ENCODE measurements at regions not wholly inside any gene's neighbourhood (a gene's known extent, or its start where the extent isn't known, plus 50 kb on each side); places are given as distances from the start of the nearest gene placed in this dataset.

- Histone ChIP-seq H3K56ac (replicated peaks; ENCODE audit: insufficient read length, low read depth, low read length) (no peak overlapping the region), H4K8ac (ENCODE audit: extremely low read depth, insufficient read depth, low read length) (no peak overlapping the region), H3K4ac (replicated peaks; ENCODE audit: insufficient read length, low read depth, low read length) (no peak overlapping the region), H2AFZ (ENCODE audit: low read length) (no peak overlapping the region), H3K18ac (ENCODE audit: extremely low read depth, low read length) (no peak overlapping the region), H2BK5ac (ENCODE audit: low read depth, low read length) (no peak overlapping the region), H3K27ac (ENCODE audit: low read depth, low read length) (no peak overlapping the region), H2BK15ac (ENCODE audit: low read length) (peak overlapping the region; percentile 54; the same call in 1 of the 2 replicates), H4K20me1 (replicated peaks in 1 of 2; ENCODE audit: control insufficient read depth in 1 of 2, insufficient read depth in 2 of 2, low read length in 2 of 2) (no peaks in the 10 kb centered on the region), H2AK5ac (ENCODE audit: low read depth, low read length) (no peak overlapping the region), H3K23me2 (ENCODE audit: low read depth, low read length) (no peaks in the 10 kb centered on the region), H3K9ac (replicated peaks in 1 of 4; ENCODE audit: extremely low read depth in 1 of 4, low read depth in 3 of 4, low read length in 3 of 4) (no peak overlapping the region), H3K79me2 (ENCODE audit: control insufficient read depth in 1 of 2, insufficient read depth in 2 of 2, low read length in 2 of 2) (no peaks in the 10 kb centered on the region), H3K14ac (ENCODE audit: insufficient read length) (no peak overlapping the region), H3K23ac (ENCODE audit: insufficient read length) (no peak overlapping the region), H3K4me3 (ENCODE audit: extremely low read depth in 1 of 4, insufficient read depth in 2 of 4, low read depth in 3 of 4, low read length in 4 of 4) (no peak overlapping the region), H2BK12ac (ENCODE audit: low read depth, low read length) (no peak overlapping the region; the same call in 1 of the 2 replicates), H3K27me3 (replicated peaks in 1 of 4; ENCODE audit: control insufficient read depth in 3 of 4, extremely low read depth in 1 of 4, insufficient read depth in 3 of 4, low read length in 3 of 4) (no peaks in the 10 kb centered on the region; a peak in 1 of 7 replicates), H3K79me1 (ENCODE audit: low read depth, low read length) (no peaks in the 10 kb centered on the region), H3K4me1 (replicated peaks in 1 of 4; ENCODE audit: control insufficient read depth in 3 of 4, insufficient read depth in 4 of 4, low read length in 3 of 4) (peaks cover 0 to 4% (median 4%) of the 10 kb centered on the region in 4 experiments; a peak in 4 of 7 replicates), H4K5ac (ENCODE audit: insufficient read length, low read depth, low read length) (no peak overlapping the region), H3K36me3 (ENCODE audit: control insufficient read depth in 2 of 4, insufficient read depth in 4 of 4, low read length in 3 of 4) (no peaks in the 10 kb centered on the region), H3K9me3 (ENCODE audit: insufficient read depth in 2 of 2, low read depth in 1 of 2, low read length in 1 of 2) (no peaks in the 10 kb centered on the region), H4K91ac (replicated peaks; ENCODE audit: insufficient read length, low read length) (no peak overlapping the region), H3K4me2 (ENCODE audit: insufficient read depth in 1 of 2, low read depth in 2 of 2, low read length in 2 of 2) (no peak overlapping the region), H2BK120ac (replicated peaks; ENCODE audit: low read depth, low read length) (no peak overlapping the region), H2BK20ac (ENCODE audit: low read length) (no peak overlapping the region)
- TF ChIP-seq TBP (IDR thresholded peaks at IDR 0.05; ENCODE audit: low read depth, low read length) (no peak), POU5F1 (IDR thresholded peaks at IDR 0.05; ENCODE audit: low read depth, low read length) (no peak), SUZ12 (IDR thresholded peaks at IDR 0.05; ENCODE audit: low read length) (no peak), CEBPB (IDR thresholded peaks at IDR 0.05; ENCODE audit: low read depth, low read length) (no peak), CREB1 (IDR thresholded peaks at IDR 0.05) (no peak), NRF1 (IDR thresholded peaks at IDR 0.05; ENCODE audit: low read depth, low read length) (no peak), RFX5 (IDR thresholded peaks at IDR 0.05; ENCODE audit: borderline replicate concordance, low read depth, low read length) (no peak), EP300 (IDR thresholded peaks at IDR 0.05; ENCODE audit: borderline replicate concordance in 1 of 2, low read depth in 2 of 2, low read length in 2 of 2) (no peak), CBX5 (IDR thresholded peaks at IDR 0.05; ENCODE audit: low read depth, low read length) (no peak), PHF8 (conservative IDR thresholded peaks at IDR 0.05; ENCODE audit: low read depth, low read length) (no peak), CTBP2 (IDR thresholded peaks at IDR 0.05; ENCODE audit: borderline replicate concordance, insufficient read depth, insufficient read length, low read length) (no peak), JUN (IDR thresholded peaks at IDR 0.05; ENCODE audit: low read depth, low read length) (no peak)
- FAIRE-seq: no peak
- 91% methylated on average over 4 of the region's 4 CpGs; no CpG with 5 or more reads in 1 of the 2 experiments for WGBS, 2 experiments (ENCODE audit: extremely low coverage in 1 of 2, insufficient coverage in 1 of 2, insufficient read length in 1 of 2, insufficient replicate concordance in 2 of 2, low coverage in 1 of 2, low lambda C conversion rate in 2 of 2, missing lambda C conversion rate in 1 of 2)
- CTCF ChIA-PET (ENCODE audit: partially characterized antibody): interaction anchor here (0.8 to 5.2 kb wide), 5 partner anchors 9 to 350 kb away, joined by 3 to 48 read pairs (median 6); no protein-coding TSS in a partner anchor
- no peak for DNase-seq (ENCODE audit: low read depth in 1 of 2, low spot score in 2 of 2)
- POLR2A ChIA-PET (ENCODE audit: partially characterized antibody): interaction anchor here (0.9 kb wide), 1 partner anchor 9 kb away, joined by 3 read pairs; no protein-coding TSS in a partner anchor
These were observed 364.0 kb upstream of the DUSP10 start for GRCh38 chr1:222105861-222106260.

Measured in H1 (cell line).